CD4-positive, alpha-beta T cell treated with Interleukin-2 at 100 ng/mL for 4 hours (primary cell): ENCODE measurements at regions not wholly inside any gene's neighbourhood (a gene's known extent, or its start where the extent isn't known, plus 50 kb on each side); places are given as distances from the start of the nearest gene placed in this dataset.

ENCODE experiments used
- DNase-seq: peaks from one replicate; pipeline ENCODE4 v3.0.0-alpha.2; 2020; ENCODE audit warnings: low spot score

DNA sequence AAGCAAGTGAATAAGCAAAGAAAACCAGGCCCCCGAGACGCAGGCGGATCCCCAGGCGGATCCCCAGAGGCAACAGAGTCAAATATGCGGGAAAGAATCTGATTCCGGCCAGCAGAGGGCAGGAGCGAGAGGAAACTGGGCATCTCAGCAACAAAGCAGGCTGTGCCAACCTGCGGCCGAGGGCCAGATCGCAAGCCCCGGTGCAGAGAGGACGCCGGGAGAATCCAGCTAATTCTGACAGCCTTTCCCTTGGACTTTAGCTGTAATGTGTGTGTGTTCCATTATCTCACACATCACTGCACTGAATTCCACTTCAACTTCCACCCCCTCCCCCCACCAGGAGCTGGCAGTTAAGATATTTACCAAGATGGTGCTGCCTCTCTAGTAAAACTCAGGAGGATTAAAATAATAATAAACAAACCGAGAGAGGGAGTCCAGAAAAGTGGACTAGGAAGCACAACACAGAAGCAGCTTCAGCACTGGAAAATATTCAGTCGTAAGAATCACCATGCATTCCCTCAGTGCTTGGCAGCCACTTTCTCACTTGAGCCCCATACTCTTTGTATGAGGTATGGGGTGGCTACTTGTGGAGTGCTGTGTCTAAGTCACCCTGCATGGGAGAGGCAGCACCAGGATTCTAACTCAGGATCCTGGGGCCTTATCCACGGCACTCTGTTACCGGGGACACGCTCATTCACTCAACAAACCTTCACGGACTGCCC is 66.2 kb upstream of the SNX9 start:
- DNase-seq, result peak; percentile 78

DNA sequence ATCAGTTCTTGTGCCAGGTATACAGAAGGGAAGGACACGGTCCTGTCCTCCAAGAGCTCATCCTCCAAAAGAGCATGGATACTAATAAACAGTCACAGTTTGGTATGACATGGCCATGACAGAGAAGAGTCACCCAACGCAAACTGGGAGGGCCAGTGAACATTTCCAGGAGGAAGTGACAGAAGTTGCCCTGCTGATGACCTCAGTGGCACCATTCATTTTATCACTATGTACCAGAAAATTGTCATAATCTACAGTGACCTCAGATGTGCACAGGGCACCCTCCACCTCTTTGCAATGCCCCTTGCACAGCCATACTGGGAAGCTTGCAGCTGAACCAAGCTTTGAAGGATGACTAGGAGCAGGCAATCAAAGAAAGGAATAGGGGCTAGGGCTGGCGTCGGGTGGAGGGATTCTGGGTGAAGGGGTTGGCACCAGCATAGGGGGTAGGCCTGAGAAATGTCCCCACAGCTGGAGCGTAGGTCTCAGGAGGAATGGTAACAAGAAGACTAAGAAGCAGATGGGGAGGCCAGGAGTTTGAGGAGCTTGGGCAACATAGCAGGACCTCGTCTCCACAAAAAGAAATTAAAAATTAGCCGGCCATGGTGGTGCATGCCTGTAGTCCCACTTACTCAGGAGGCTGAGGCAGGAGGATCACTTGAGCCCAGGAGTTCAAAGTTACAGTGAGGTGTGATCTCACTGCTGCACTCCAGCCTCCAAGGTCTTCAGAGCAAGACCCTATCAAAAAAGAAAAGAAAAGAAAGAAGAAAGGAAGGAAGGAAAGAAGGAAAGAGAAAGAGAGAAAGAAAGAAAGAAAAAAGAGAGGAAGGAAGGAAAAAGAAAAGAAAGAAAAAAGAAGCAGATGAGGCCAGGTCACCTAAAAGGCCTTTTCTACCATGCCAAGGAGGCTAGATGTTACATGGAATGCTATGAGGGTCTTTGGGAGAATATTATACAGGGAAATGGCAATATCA is 65.3 kb upstream of the SNX9 start:
- DNase-seq, result no peak

- no peak for DNase-seq
These were observed 64.5 kb upstream of the SNX9 start for GRCh38 chr6:157758516-157759023.

GRCh38 chr6:157759028-157759427 is 64.0 kb upstream of the SNX9 start:
- no peak for DNase-seq

- DNase-seq, result no peak
These were observed 62.9 kb upstream of the SNX9 start for GRCh38 chr6:157760137-157760536.

GRCh38 chr6:157760589-157761330 is 62.3 kb upstream of the SNX9 start:
- DNase-seq, result no peak

DNA sequence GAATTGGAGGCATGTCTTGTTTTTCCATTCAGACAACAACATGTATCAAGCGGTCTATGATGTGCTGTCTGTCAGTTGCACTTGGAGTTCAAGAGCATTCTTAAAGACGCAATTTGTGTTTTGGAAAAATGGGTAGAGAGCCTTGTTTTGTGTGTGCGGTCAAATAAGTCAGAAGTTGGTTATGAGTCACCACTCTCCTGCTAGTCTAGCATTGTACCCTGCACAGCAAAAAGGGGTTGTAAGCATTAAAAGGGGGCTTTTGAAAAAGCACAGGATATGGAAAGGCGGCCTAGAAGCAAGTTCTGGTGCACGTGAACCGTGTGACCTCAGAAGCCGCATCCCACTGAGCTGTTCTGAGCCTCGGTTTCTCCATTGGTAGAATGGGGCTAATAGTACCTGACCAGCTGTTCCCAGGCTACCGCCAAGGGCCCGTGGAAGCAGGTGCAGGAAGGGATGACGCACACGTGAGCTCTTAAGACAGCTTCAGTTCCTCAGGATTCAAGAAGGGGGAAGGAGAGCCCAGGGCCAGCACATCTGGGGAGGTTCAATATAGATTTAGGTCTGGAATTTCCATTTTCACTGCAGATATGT is 61.6 kb upstream of the SNX9 start:
- DNase-seq, result peak; percentile 76

- no peak for DNase-seq
These were observed 61.1 kb upstream of the SNX9 start for GRCh38 chr6:157761926-157762325.

DNA sequence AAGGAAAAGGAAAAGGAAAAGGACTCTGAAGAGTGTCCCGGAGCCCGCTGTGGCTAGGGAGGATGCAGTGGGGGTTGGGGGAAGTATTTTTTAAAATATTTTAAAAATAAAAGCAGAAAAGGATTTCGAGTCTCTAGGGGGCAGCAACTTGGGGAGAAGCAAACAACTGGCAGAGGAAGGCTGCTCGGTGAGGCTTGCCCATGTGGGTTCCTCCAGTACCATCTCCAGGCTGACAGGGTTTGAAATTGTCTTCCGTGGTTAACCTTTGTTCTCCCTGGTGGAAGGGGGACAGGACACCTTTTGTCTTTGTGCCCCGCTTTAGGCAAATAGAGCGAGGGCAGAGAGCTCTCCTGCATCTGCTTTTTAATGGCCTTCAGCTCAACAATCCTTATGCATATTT is 60.4 kb upstream of the SNX9 start:
- DNase-seq, result no peak

GRCh38 chr6:157763129-157763903 is 59.7 kb upstream of the SNX9 start:
- no peak for DNase-seq

DNA sequence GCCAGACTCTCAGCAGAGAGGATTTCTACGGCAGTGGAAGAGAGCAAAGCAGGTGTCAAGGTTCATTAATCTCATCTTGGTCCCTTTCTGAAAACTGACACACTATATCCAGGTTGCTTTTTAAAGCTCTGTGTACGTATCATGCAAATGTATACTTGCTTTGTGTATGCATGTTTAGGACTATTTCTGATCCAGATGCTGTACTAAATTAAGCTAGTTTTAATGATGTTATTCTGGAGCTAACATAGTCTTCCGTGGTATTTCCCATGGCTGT is 59.2 kb upstream of the SNX9 start:
- DNase-seq, result no peak

- peak; percentile 87 for DNase-seq
These were observed 58.6 kb upstream of the SNX9 start for GRCh38 chr6:157764178-157765068.

DNA sequence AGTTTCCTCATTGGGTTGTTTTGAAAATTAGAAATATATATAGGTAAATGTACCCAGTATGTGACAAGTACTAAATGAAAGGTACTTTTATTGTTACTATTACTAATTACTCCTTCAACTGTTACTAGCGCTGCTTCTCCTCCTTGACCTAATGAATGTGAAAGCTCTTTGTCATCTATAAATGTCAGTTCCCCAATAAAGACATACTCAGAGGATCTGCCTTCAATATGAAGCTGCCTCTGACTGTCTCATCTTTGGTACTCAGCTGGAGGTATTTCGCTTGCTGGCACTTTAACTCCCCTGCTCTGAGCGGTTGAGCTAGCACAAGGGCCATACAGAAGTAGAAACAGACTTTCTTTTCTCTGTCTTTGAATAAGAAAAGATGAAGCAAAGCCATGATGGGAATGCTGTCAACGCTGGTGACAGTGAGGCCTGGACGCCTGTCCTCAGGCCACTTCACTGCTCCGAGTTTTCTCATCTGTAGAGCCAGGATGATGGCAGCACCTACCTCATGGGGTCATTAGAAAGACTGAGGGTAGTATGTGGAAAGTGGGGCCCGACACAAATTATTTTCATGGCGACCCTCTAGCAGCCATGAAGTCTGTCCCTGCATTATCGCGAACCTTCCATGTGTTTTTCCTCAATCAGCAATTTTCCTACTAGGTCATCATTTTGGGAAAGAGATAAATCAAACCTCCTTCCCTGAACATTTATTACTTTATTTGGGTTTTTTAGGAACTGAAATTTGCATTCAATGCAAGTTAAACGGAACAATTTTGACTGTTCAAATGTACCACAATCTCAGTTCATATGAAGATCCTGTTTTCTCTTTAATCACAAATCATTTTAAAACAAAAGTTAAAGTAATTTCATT is 55.9 kb upstream of the SNX9 start:
- DNase-seq, result no peak

DNA sequence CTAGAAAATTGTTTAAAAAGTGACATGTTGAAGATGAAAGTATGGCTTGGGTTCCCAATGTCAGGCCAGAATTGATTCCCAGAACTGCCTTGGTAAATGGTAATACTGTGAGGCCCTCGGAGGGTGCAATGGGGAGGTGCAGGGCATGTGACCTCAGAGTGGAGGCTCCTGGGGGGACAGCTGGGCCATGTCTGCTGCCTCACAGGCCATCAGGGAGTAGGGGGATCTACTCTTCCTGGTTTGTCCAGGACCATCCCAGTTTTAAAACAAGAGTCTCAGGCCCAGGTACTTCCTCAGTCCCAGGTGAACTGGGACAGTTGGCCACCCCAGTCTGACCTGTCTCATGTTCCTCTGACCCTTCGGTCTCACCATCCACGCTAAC is 55.3 kb upstream of the SNX9 start:
- no peak for DNase-seq

GRCh38 chr6:157768304-157768703 is 54.7 kb upstream of the SNX9 start:
- DNase-seq, result no peak

DNA sequence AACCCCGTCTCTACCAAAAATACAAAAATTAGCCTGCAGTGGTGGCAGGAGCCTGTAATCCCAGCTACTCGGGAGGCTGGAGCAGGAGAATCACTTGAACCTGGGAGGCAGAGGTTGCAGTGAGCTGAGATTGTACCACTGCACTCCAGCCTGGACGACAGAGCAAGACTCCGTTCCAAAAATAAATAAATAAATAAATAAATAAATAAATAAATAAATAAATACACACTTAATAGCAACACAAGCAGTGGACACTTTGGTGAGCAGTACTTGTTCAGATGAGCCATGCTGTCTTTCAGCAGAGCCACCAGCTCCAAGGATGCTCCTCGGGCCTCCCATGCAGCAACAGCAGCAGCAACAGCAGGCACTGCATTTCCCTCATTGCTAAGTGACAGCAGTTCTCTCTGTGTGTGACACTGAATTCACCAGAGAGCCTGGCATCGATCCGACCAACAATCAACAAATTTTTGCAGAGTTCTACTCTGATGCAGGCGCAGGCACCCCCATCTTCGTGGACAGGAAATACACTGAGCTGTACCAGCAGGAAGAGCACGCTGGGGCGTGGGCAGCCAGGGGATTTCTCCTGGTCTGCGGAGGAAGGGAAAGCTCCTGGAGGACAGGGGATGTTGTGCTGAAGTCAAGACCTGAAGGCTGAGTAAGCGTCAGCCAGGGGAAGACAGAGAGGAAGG is 54.0 kb upstream of the SNX9 start:
- no peak for DNase-seq

DNA sequence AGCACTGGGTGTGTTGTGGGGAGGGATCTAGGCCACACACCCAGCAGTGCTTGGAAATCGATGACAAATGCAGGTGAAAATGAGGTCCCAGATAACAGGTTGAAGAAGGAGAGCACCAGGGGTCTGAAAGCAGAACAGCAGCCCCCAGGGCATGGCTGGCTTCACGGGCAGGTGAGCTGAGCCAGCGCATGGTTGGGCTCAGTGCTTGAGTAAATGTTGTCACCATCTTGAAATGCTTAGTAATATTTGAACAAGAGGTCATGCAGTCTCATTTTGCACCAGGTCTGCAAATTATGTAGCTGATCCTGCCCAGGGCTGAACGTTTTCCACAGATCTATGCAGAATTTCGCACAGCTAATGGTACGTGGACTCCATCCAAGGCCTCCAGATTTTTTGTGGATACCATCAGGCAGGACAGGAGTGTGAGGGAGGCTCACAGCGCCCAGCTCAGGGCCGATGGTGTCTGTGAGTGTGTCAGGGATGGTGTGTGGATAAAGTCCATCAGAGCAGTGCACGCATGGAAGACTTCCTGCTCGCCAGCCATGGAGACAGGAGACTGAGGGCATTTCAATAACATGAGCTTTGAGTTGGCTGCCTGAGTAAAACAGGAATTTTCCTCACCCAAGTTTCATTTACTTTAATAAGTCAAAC is 53.1 kb upstream of the SNX9 start:
- no peak for DNase-seq

DNA sequence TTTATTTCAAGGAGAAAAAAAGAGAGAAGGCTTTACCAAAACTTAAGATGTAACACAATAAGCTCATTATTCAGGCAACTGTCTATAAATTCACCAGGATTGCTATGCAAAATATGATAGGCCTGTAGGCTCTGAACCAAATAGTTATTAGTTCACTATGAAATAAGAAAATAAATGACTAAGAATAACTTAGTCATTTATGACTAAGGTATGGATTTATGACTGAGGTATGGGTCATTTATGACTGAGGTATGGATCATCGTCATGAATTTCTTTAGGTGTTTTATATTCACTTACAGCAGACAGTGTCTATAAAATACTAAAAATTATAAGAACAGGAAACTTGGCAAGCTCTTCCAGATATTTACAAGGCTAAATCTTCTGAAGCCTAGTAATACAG is 52.1 kb upstream of the SNX9 start:
- no peak for DNase-seq
